ENCODE measurements at regions not wholly inside any gene's neighbourhood (a gene's known extent, or its start where the extent isn't known, plus 50 kb on each side); places are given as distances from the start of the nearest gene placed in this dataset.
"Not testable (repeated sequence)": the region's sequence is repeated elsewhere in the genome, so short reads cannot be mapped to it uniquely, and the experiment has no call there.

GRCh38 chr10:130935128-130935439 lies 376.4 kb downstream of the TCERG1L start:
- DNase-seq (ENCODE audit: low read depth in 2 of 2) = no peak

GRCh38 chr10:130935897-130936550 lies 375.5 kb downstream of the TCERG1L start:
- no peak for DNase-seq (ENCODE audit: low read depth in 2 of 2)

DNA sequence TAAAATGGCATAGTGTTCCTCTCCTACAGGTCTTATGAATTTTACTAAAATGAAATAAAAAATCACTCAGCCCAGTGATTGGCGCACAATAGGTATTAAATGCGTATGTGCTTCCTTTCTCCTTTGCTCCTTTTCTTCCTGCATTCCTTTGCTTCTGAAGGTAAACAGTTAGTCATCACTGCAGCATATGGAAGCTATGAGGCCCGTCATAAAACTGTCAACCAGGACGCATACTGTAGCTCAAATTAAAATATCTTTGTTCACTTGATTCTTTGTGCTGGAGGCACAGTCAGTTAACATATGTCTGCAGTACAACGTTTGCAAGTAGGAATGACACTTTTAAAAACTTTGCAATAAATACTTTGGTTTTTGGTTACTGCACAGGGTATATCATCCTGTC lies 374.7 kb downstream of the TCERG1L start:
- no peak for DNase-seq (ENCODE audit: low read depth in 2 of 2)

- no peak for DNase-seq (ENCODE audit: low read depth in 2 of 2)
Measured at GRCh38 chr10:130938051-130938450, 373.5 kb downstream of the TCERG1L start.

GRCh38 chr10:130938891-130939290 lies 372.6 kb downstream of the TCERG1L start:
- not testable (repeated sequence) for DNase-seq (ENCODE audit: low read depth in 2 of 2)

DNA sequence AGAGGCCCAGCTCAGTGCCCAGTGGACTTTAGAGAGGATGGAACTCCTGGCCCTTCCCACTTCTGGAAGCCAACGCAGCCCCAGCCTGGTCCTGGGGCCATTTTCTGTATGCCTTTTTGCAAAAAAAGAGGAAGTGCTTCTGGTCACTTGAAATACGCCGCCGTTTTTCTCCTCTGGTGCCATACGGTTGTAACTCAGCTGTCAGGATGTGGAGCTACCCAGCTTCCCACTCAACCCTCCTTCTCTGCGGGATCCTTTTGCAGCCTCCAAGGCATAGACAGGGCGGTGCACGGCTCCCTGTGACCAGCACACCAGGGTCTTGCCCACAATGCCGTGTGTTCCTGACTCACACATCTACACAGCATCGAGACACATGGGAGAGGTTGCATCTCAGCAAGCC lies 369.6 kb downstream of the TCERG1L start:
- DNase-seq (ENCODE audit: low read depth in 2 of 2) = no peak

DNA sequence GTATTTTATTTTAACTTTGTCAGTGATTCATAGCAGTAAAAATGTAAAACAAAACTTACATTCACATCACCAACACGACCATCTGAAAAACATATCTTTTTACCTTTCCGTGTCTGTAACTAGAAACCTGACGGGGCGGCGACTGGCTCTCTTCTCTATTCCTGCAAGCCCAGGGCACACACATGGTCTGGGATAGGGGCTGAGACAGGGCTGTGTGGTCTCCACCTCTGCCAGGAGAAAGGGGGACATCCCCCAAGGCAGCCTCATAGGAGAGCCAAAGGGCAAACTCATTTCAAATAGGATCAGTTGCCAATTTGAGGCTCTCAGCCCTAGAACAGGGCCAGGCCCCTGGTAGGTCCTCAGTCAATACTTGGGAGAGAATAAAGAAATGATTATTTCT lies 359.4 kb downstream of the TCERG1L start:
- DNase-seq (ENCODE audit: low read depth in 2 of 2) = no peak

- no peak for DNase-seq (ENCODE audit: low read depth in 2 of 2)
Measured at GRCh38 chr10:130954326-130954905, 357.1 kb downstream of the TCERG1L start.

DNA sequence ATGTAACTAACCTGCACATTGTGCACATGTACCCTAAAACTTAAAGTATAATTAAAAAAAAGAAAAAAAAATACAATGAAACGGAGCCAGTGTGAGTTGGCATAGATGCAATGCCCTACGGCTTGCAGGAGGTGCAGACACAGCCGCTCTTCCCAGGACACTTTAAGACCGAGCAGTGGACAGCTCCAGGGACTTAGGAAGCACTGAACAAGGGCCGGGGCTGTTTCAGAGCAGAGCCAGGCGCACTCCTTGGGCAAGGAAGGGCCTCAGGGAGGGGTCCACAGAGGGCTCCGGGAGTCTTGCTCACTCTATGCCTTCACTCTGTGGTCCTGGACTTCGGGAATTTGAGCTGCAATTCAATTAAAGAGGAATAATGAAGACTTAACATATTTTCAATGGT lies 355.3 kb downstream of the TCERG1L start:
- DNase-seq (ENCODE audit: low read depth in 2 of 2) = no peak

DNA sequence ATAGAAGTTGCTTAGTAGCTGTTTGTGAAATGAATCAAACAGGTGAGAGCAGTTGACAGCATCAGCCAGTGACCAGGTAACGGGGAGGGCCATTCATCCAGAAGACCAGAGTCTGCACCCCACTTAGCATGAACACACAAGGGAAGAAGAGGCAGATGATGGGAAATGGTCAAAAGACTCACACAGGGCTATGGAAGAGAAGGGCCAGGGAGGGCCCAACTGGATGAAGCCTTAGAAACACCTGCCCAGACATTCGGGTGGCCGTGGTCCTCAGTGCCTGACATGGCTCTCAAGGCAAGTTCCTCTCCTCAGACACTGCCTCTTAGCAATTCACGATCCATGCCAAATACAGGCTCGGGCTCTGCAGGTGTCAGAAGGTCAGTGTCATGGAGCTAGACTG lies 354.1 kb downstream of the TCERG1L start:
- no peak for DNase-seq (ENCODE audit: low read depth in 2 of 2)

GRCh38 chr10:130958003-130958402 lies 353.5 kb downstream of the TCERG1L start:
- DNase-seq (ENCODE audit: low read depth in 2 of 2) = no peak

GRCh38 chr10:130958981-130959751 lies 352.4 kb downstream of the TCERG1L start:
- DNase-seq (ENCODE audit: low read depth in 2 of 2) = no peak

GRCh38 chr10:130959752-130960195 lies 351.7 kb downstream of the TCERG1L start:
- DNase-seq (ENCODE audit: low read depth in 2 of 2) = no peak

- DNase-seq (ENCODE audit: low read depth in 2 of 2) = no peak
Measured at GRCh38 chr10:130960531-130960930, 351.0 kb downstream of the TCERG1L start.

DNA sequence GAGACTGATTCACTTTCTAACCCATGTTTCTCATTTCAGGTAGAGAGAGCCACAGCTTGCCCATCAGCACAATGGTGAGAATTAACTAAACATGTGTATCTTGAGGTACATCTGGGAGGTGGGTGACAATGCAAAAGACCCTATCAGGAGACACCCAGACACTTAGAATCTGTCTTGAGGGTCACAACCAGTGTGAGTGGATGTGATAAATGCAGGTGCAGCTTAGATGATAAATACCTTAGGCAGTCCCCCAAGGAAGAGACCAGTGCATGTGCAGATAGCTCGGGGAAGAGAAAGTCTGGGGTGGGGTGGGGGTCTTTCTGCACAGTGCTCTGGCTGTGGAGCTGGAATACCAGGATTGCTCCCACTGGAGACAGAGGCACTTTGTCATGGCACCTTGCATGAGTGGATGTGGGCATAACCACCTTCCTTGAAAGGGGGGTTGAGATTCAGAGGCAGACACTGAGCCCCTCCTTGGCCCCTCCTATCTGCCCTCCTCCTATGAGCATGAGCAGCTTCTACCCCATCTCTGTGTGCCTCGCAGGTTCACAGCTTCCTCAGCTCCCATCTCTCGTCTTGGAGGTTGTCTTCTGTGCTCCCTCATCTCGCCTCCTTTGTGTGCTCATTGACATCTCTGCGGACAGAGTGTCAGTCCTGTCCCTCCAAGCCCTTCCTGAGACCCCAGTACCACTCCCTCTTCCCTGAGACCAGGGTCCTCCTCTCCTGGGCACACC lies 349.8 kb downstream of the TCERG1L start:
- DNase-seq (ENCODE audit: low read depth in 2 of 2) = no peak

DNA sequence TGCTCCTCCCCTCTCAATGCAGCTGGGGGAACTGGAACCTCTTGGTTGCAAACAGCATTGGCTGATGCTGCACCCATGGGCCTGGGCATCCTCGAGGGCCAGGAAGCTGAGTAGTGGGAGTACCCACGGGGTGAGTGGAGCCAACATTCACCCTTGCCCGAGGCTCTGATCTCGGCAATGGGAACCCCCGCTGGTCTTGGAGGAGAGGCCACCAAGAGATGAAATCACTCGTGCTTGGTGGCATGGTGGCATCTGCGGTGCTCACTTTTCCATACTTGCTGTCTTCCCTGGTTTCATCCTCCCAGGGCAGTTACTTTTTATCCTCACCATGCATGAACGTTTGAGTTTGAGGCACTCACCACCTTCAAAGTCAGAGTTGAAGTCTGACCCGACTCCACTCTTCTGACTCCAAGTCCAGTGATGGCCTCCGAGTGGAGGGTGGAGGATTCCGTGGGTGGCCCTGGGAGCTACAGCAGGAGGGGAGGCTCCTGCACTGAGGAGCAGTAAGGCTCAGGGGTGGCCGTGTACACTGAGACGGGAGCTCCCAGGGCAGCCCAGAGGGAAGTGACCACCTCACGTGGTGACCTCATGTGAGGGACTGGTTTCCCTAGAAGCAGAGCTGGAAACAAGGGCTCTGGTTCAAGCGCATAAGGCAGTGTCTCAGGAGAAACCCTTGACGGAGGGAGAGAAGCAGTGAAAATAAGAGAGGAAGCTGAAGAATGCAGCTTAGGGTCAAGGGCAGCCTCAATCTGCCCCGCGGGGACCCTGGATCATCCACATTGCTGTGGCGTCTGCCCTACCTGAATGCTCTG lies 349.1 kb downstream of the TCERG1L start:
- DNase-seq (ENCODE audit: low read depth in 2 of 2) = no peak

- DNase-seq (ENCODE audit: low read depth in 2 of 2) = no peak
Measured at GRCh38 chr10:130963052-130963393, 348.5 kb downstream of the TCERG1L start.

- no peak for DNase-seq (ENCODE audit: low read depth in 2 of 2)
Measured at GRCh38 chr10:130963786-130964522, 347.6 kb downstream of the TCERG1L start.

DNA sequence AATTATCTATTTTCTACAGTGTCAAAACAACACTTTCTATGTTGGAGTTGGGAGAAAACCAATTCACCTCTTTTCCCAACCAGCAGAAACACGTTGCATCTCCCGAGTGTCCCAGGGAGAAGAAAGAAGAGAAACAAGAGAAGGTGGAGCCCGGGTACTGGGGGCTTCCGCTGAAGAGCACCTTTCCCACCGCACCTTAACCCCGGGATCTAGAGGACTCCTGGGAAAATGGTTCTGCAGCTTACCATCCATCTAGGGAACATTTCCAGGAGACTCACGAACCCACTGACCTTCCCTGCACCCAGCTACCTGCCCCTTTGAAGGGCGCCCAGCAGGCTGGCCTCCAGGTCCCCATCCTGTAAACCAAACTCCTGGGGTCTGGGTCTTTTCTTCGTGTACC lies 346.8 kb downstream of the TCERG1L start:
- DNase-seq (ENCODE audit: low read depth in 2 of 2) = no peak

DNA sequence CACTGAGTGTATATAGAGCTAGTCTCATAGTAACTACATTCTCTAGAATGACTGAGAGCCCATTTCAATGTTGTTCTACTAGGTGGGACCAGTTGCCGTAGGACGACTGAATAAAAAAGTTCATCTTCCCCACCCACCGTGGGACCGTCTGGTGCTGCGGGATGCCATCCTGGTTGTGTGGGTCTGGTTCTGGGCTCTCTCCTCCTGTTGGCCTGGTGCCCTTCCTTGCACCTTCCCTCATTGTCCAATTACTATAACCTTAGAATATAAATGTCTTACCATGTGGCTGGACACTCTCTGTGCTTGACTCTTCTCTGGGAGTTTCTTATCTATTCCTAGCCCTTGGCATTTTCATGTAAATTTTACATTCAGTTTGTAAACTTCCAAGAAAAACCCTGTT lies 344.4 kb downstream of the TCERG1L start:
- no peak for DNase-seq (ENCODE audit: low read depth in 2 of 2)

- DNase-seq (ENCODE audit: low read depth in 2 of 2) = no peak
Measured at GRCh38 chr10:130967784-130968183, 343.7 kb downstream of the TCERG1L start.

Measured in fibroblast of skin of left quadriceps (primary cell).